ENCODE measurements at regions not wholly inside any gene's neighbourhood (a gene's known extent, or its start where the extent isn't known, plus 50 kb on each side); places are given as distances from the start of the nearest gene placed in this dataset.

DNA sequence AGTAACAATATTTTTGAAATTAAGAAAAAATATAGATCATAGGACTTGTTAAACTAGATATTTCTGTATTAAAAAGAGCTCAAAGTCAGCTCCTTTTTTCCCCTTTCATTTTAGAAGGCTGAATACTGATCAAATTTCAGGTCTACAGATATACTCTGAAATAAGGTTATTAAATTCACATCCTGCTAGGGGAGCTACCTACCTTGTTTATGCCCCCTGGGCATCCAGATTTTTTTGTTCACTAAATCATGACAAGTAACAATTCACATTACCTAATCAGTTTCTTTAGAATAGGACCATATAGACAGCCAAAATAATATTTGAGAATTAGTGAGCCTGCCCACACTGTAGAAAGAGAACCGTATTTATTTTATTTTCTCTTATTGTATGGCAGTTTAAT lies 276.2 kb downstream of the USP25 start:
- no peak overlapping the region for H3K4me3 Mint-ChIP-seq (ENCODE audit: unreplicated experiment)
- peaks cover 1% of the 10 kb centered on the region for H3K27me3 Mint-ChIP-seq (ENCODE audit: unreplicated experiment)
- no peaks in the 10 kb centered on the region for H3K9me3 Mint-ChIP-seq (ENCODE audit: unreplicated experiment)
- H3K36me3 Mint-ChIP-seq (ENCODE audit: low read depth, unreplicated experiment): no peaks in the 10 kb centered on the region
- TF ChIP-seq, protein P1, sequence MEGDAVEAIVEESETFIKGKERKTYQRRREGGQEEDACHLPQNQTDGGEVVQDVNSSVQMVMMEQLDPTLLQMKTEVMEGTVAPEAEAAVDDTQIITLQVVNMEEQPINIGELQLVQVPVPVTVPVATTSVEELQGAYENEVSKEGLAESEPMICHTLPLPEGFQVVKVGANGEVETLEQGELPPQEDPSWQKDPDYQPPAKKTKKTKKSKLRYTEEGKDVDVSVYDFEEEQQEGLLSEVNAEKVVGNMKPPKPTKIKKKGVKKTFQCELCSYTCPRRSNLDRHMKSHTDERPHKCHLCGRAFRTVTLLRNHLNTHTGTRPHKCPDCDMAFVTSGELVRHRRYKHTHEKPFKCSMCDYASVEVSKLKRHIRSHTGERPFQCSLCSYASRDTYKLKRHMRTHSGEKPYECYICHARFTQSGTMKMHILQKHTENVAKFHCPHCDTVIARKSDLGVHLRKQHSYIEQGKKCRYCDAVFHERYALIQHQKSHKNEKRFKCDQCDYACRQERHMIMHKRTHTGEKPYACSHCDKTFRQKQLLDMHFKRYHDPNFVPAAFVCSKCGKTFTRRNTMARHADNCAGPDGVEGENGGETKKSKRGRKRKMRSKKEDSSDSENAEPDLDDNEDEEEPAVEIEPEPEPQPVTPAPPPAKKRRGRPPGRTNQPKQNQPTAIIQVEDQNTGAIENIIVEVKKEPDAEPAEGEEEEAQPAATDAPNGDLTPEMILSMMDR (IDR thresholded peaks at IDR 0.05; ENCODE audit: unreplicated experiment): no peak
- H3K27ac Mint-ChIP-seq (ENCODE audit: unreplicated experiment): no peak overlapping the region
- no peak for DNase-seq (ENCODE audit: low spot score)
- no peaks in the 10 kb centered on the region for H3K4me1 Mint-ChIP-seq (ENCODE audit: unreplicated experiment)

DNA sequence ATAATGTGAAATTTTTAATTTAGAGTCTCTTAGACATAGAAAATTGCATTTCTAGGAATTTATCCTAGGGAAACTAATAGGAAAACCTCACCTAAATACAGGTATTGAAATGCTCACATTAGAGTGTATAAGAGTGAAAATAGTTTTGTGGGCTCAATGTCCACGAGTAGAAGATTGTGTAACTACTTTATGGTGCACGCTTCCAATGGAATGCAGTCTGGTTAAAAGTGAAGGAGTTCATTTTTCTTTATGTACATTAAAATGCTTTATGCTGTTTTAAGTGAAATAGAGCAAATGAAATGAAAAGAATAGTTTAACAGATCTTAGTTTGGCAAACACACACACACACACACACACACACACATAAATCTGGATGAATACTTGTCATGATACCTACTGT lies 278.2 kb downstream of the USP25 start:
- DNase-seq (ENCODE audit: low spot score): no peak
- Mint-ChIP-seq H3K4me1 (ENCODE audit: unreplicated experiment) (no peaks in the 10 kb centered on the region), H3K9me3 (ENCODE audit: unreplicated experiment) (no peaks in the 10 kb centered on the region), H3K4me3 (ENCODE audit: unreplicated experiment) (no peak overlapping the region), H3K36me3 (ENCODE audit: low read depth, unreplicated experiment) (no peaks in the 10 kb centered on the region), H3K27me3 (ENCODE audit: unreplicated experiment) (peaks cover 1% of the 10 kb centered on the region), H3K27ac (ENCODE audit: unreplicated experiment) (no peak overlapping the region)
- TF ChIP-seq, protein P1 (IDR thresholded peaks at IDR 0.05; ENCODE audit: unreplicated experiment): no peak

DNA sequence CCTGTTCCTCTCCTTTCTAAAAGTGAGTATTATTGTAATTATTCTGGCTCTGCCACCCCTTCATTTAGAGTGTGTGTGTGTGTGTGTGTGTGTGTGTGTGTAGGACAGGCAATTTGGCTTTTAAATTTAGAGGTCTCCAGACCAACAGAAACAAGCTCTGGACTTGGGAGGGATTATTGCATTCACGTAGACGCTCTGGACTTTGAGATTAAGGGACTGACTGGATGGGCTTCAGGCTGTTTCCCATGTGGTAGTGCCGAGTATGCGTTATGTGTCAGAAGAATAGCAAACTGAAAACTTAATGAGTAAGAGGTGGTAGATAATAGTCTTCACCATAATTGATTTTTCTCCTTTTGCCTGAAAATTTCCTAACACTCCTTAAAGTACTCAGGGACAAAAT lies 281.9 kb downstream of the USP25 start:
- TF ChIP-seq, protein P1 (IDR thresholded peaks at IDR 0.05; ENCODE audit: unreplicated experiment): no peak
- H3K9me3 Mint-ChIP-seq (ENCODE audit: unreplicated experiment): no peaks in the 10 kb centered on the region
- H3K27ac Mint-ChIP-seq (ENCODE audit: unreplicated experiment): no peak overlapping the region
- H3K4me1 Mint-ChIP-seq (ENCODE audit: unreplicated experiment): no peaks in the 10 kb centered on the region
- no peak for DNase-seq (ENCODE audit: low spot score)
- H3K36me3 Mint-ChIP-seq (ENCODE audit: low read depth, unreplicated experiment): no peaks in the 10 kb centered on the region
- H3K4me3 Mint-ChIP-seq (ENCODE audit: unreplicated experiment): no peak overlapping the region
- no peaks in the 10 kb centered on the region for H3K27me3 Mint-ChIP-seq (ENCODE audit: unreplicated experiment)

DNA sequence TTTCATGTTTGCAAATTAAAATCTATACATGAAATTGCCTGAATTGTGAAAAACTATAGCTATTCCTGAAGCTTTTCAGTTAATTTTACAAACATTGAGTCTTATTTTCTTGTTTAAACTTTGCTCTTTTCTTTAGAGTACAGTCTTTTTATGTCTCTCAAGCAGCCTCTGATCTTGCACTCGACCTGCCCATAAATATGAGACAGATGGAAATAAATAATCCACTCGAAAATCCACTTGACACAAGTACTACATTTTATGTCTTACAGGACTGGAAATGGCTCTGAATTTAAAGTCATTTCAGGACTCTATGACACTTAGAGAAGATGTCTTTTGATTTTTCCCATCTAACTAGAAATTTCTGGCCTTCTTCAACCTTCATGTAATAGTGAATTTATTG lies 283.8 kb downstream of the USP25 start:
- no peak for DNase-seq (ENCODE audit: low spot score)
- no peak overlapping the region for H3K27ac Mint-ChIP-seq (ENCODE audit: unreplicated experiment)
- H3K4me1 Mint-ChIP-seq (ENCODE audit: unreplicated experiment): no peaks in the 10 kb centered on the region
- H3K4me3 Mint-ChIP-seq (ENCODE audit: unreplicated experiment): no peak overlapping the region
- no peaks in the 10 kb centered on the region for H3K9me3 Mint-ChIP-seq (ENCODE audit: unreplicated experiment)
- H3K36me3 Mint-ChIP-seq (ENCODE audit: low read depth, unreplicated experiment): no peaks in the 10 kb centered on the region
- H3K27me3 Mint-ChIP-seq (ENCODE audit: unreplicated experiment): no peaks in the 10 kb centered on the region
- TF ChIP-seq, protein P1 (IDR thresholded peaks at IDR 0.05; ENCODE audit: unreplicated experiment): no peak

DNA sequence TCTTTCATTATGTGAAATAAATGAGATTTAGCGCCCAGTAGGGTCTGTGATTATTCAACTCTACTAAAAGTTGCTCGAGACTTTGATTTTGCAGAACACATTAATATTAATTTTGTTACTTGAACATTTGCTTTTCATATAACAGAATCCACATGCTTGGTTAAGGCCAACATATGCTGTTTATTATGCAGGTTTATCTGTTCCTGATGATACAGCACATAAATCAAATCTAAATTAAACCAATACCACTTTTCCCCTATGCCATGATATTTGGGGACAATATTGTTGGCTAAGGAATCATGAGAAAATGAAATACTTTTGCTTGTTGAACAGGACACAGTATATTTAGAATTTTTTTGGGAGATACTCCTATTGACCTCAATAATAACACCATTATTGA lies 291.1 kb downstream of the USP25 start:
- TF ChIP-seq, protein P1 (IDR thresholded peaks at IDR 0.05; ENCODE audit: unreplicated experiment): no peak
- Mint-ChIP-seq H3K9me3 (ENCODE audit: unreplicated experiment) (no peaks in the 10 kb centered on the region), H3K36me3 (ENCODE audit: low read depth, unreplicated experiment) (no peaks in the 10 kb centered on the region), H3K4me3 (ENCODE audit: unreplicated experiment) (no peak overlapping the region), H3K27ac (ENCODE audit: unreplicated experiment) (no peak overlapping the region), H3K4me1 (ENCODE audit: unreplicated experiment) (no peaks in the 10 kb centered on the region), H3K27me3 (ENCODE audit: unreplicated experiment) (no peaks in the 10 kb centered on the region)
- no peak for DNase-seq (ENCODE audit: low spot score)
